ENCODE measurements at regions not wholly inside any gene's neighbourhood (a gene's known extent, or its start where the extent isn't known, plus 50 kb on each side); places are given as distances from the start of the nearest gene placed in this dataset.

- Histone ChIP-seq H3K4me1 (ENCODE audit: control insufficient read depth, insufficient read depth, low read length) (no peaks in the 10 kb centered on the region), H3K9me3 (ENCODE audit: control insufficient read depth, insufficient read depth, low read depth, low read length) (no peaks in the 10 kb centered on the region), H3K4me3 (ENCODE audit: low read depth, low read length) (no peak overlapping the region), H3K27ac (ENCODE audit: extremely low read depth, low read depth, low read length) (no peak overlapping the region), H3K36me3 (ENCODE audit: control insufficient read depth in 2 of 2, insufficient read depth in 1 of 2, low read length in 2 of 2) (no peaks in the 10 kb centered on the region)
- ChIA-PET POLR2A (no interaction called here), CTCF (no interaction called here)
- TF ChIP-seq TSHZ1 (tag by site-specific recombination; IDR thresholded peaks at IDR 0.05; ENCODE audit: borderline replicate concordance) (no peak), ZNF112 (tag by site-specific recombination; IDR thresholded peaks at IDR 0.05) (no peak), ZNF792 (tag by site-specific recombination; IDR thresholded peaks at IDR 0.05) (no peak), ZBTB11 (tag by site-specific recombination; conservative IDR thresholded peaks at IDR 0.05; ENCODE audit: low read depth) (no peak), ZNF626 (tag by site-specific recombination; IDR thresholded peaks at IDR 0.05) (no peak), ZNF18 (tag by site-specific recombination; IDR thresholded peaks at IDR 0.05) (no peak), ZNF354C (tag by site-specific recombination; IDR thresholded peaks at IDR 0.05; ENCODE audit: borderline replicate concordance, low read depth) (no peak), MYNN (tag by site-specific recombination; IDR thresholded peaks at IDR 0.05; ENCODE audit: borderline replicate concordance) (no peak), ZNF48 (tag by site-specific recombination; IDR thresholded peaks at IDR 0.05) (no peak), ZSCAN4 (tag by site-specific recombination; IDR thresholded peaks at IDR 0.05) (no peak), ZNF157 (tag by site-specific recombination; IDR thresholded peaks at IDR 0.05) (no peak), ZBTB20 (tag by site-specific recombination; IDR thresholded peaks at IDR 0.05) (no peak)
Measured at GRCh38 chr22:49329636-49330035, 498.0 kb downstream of the BRD1 start.

- Histone ChIP-seq H3K9me3 (ENCODE audit: control insufficient read depth, insufficient read depth, low read depth, low read length) (no peaks in the 10 kb centered on the region), H3K4me3 (ENCODE audit: low read depth, low read length) (no peak overlapping the region), H3K36me3 (ENCODE audit: control insufficient read depth in 2 of 2, insufficient read depth in 1 of 2, low read length in 2 of 2) (no peaks in the 10 kb centered on the region), H3K27ac (ENCODE audit: extremely low read depth, low read depth, low read length) (no peak overlapping the region), H3K4me1 (ENCODE audit: control insufficient read depth, insufficient read depth, low read length) (no peaks in the 10 kb centered on the region)
- TF ChIP-seq ZNF404 (tag by site-specific recombination; IDR thresholded peaks at IDR 0.05) (no peak), KLF7 (tag by site-specific recombination; IDR thresholded peaks at IDR 0.05; ENCODE audit: borderline replicate concordance) (no peak), ZNF501 (tag by site-specific recombination; IDR thresholded peaks at IDR 0.05) (no peak), GLI2 (tag by site-specific recombination; IDR thresholded peaks at IDR 0.05; ENCODE audit: borderline replicate concordance, low read depth) (no peak), ZNF677 (tag by site-specific recombination; IDR thresholded peaks at IDR 0.05) (no peak), TCF7L2 (IDR thresholded peaks at IDR 0.05; ENCODE audit: borderline replicate concordance, low read depth, low read length) (no peak), ZBTB11 (tag by site-specific recombination; conservative IDR thresholded peaks at IDR 0.05; ENCODE audit: low read depth) (no peak), ZNF302 (tag by site-specific recombination; IDR thresholded peaks at IDR 0.05; ENCODE audit: low read depth) (no peak), ZFHX2 (tag by site-specific recombination; conservative IDR thresholded peaks at IDR 0.05) (no peak)
- ChIA-PET POLR2A (no interaction called here), CTCF (no interaction called here)
Measured at GRCh38 chr22:49328630-49329405, 498.9 kb downstream of the BRD1 start.
